T47D (cell line): ENCODE measurements at regions not wholly inside any gene's neighbourhood (a gene's known extent, or its start where the extent isn't known, plus 50 kb on each side); places are given as distances from the start of the nearest gene placed in this dataset.

ENCODE experiments used
- DNase-seq, 2 experiments: peaks; one replicate each; pipeline versions ENCODE4 v3.0.0 to v3.0.0-alpha.2; 2011 to 2012; ENCODE audit warnings: low read depth in 1 of 2, low spot score in 1 of 2
- JUND ChIP-seq: IDR thresholded peaks from 2 replicates; pipeline ENCODE4 v1.6.1; 2012; ENCODE audit warnings: low read depth
- in situ Hi-C: cut with HindIII; loops from 2 replicates; pipeline ENCODE4 v1.10.0; 2016; ENCODE audit warnings: low sequenced_read_pairs, low pct_unique_long_range_greater_than_20kb

- peak; percentile 46 to 85 for DNase-seq
- peak; percentile 75; the same call in 1 of the 2 replicates for TF ChIP-seq JUND
- in situ Hi-C loops: no loop called here
Observed at GRCh38 chr17:55588446-55589242, 77.4 kb upstream of the SMIM36 start.

GRCh38 chr17:55587608-55588139, 76.4 kb upstream of the SMIM36 start:
- no peak for TF ChIP-seq JUND
- DNase-seq: no peak
- in situ Hi-C loops: no loop called here

- in situ Hi-C loops: no loop called here
- DNase-seq: no peak
- TF ChIP-seq JUND: no peak
Observed at GRCh38 chr17:55585629-55586028, 74.4 kb upstream of the SMIM36 start.

- in situ Hi-C loops: no loop called here
- DNase-seq: no peak
- no peak for TF ChIP-seq JUND
Observed at GRCh38 chr17:55584861-55585260, 73.6 kb upstream of the SMIM36 start.

- in situ Hi-C loops: no loop called here
- TF ChIP-seq JUND: no peak
- DNase-seq: no peak
Observed at GRCh38 chr17:55584055-55584685, 72.9 kb upstream of the SMIM36 start.

- no peak for TF ChIP-seq JUND
- no peak for DNase-seq
- in situ Hi-C loops: no loop called here
Observed at GRCh38 chr17:55582897-55583296, 71.6 kb upstream of the SMIM36 start.

- no peak for TF ChIP-seq JUND
- DNase-seq: no peak
- in situ Hi-C loops: no loop called here
Observed at GRCh38 chr17:55580596-55581133, 69.4 kb upstream of the SMIM36 start.

GRCh38 chr17:55577687-55578086, 66.4 kb upstream of the SMIM36 start:
- no peak for DNase-seq
- TF ChIP-seq JUND: no peak
- in situ Hi-C loops: no loop called here

- TF ChIP-seq JUND: no peak
- peak in 1 of 2 experiments; percentile 19 for DNase-seq
- in situ Hi-C loops: no loop called here
Observed at GRCh38 chr17:55576996-55577586, 65.8 kb upstream of the SMIM36 start.

- in situ Hi-C loops: no loop called here
- DNase-seq: no peak
- no peak for TF ChIP-seq JUND
Observed at GRCh38 chr17:55576237-55576995, 65.2 kb upstream of the SMIM36 start.

- TF ChIP-seq JUND: no peak
- in situ Hi-C loops: no loop called here
- no peak for DNase-seq
Observed at GRCh38 chr17:55575058-55575636, 63.9 kb upstream of the SMIM36 start.

GRCh38 chr17:55572599-55572998, 61.3 kb upstream of the SMIM36 start:
- no peak for TF ChIP-seq JUND
- in situ Hi-C loops: no loop called here
- DNase-seq: no peak
